H7 (cell line): ENCODE measurements at regions not wholly inside any gene's neighbourhood (a gene's known extent, or its start where the extent isn't known, plus 50 kb on each side); places are given as distances from the start of the nearest gene placed in this dataset.

Source experiments
- DNase-seq: peaks from one replicate; pipeline ENCODE4 v3.0.0; 2012
- H3K27me3 ChIP-seq: 2 replicates; pipeline ENCODE4 v1.6.0; 2011; ENCODE audit warnings: mild to moderate bottlenecking, low read length; ENCODE audit not compliant: control insufficient read depth, insufficient read depth
- H3K36me3 ChIP-seq: replicated peaks from 2 replicates; pipeline ENCODE4 v1.5.1; 2011; ENCODE audit warnings: low read length; ENCODE audit not compliant: control insufficient read depth, insufficient read depth
- H3K4me3 ChIP-seq: 2 replicates; pipeline ENCODE4 v1.5.1; 2011; ENCODE audit warnings: low read depth, mild to moderate bottlenecking, control low read depth, low read length, moderate library complexity; ENCODE audit not compliant: insufficient read depth

DNA sequence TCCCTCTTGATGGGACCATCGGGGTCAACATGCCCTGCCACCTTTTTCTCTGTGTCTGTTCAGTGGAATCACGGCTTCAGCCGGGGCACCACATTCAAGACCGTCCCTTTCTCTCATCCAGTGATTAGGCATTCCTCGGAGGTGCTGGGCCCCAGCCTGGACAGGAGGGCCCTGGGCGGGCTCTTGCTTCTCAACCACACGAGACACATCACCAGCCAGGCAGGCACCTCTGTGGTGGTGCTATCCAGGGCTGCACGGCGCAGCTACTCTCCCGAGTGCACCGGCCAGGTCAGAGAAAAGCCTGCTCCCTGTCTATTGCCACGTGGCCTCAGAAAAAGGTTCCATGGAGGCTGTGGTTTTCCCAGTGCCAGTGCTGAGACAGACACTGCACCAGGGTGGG lies 255.2 kb upstream of the IRX1 start:
- no peaks in the 10 kb centered on the region for H3K36me3 ChIP-seq
- no peak overlapping the region for H3K4me3 ChIP-seq
- H3K27me3 ChIP-seq: no peaks in the 10 kb centered on the region
- DNase-seq: no peak

DNA sequence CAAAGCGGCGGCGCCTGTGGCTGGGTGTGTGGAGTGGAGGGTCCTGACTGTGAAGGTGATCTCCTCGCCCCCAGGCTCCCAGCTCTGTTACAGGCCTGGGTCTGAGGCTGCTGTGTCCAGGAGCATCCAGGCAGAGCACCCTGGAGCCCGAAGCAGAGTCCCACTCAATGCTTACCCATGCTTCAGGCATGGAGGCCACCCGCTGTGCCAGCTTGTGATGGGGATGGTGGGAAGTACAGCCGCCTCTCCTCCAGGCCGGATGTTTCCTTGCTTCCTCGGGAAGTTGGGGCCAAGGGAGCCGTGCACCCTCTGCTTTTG lies 255.9 kb upstream of the IRX1 start:
- H3K27me3 ChIP-seq: no peaks in the 10 kb centered on the region
- no peaks in the 10 kb centered on the region for H3K36me3 ChIP-seq
- DNase-seq: no peak
- no peak overlapping the region for H3K4me3 ChIP-seq

DNA sequence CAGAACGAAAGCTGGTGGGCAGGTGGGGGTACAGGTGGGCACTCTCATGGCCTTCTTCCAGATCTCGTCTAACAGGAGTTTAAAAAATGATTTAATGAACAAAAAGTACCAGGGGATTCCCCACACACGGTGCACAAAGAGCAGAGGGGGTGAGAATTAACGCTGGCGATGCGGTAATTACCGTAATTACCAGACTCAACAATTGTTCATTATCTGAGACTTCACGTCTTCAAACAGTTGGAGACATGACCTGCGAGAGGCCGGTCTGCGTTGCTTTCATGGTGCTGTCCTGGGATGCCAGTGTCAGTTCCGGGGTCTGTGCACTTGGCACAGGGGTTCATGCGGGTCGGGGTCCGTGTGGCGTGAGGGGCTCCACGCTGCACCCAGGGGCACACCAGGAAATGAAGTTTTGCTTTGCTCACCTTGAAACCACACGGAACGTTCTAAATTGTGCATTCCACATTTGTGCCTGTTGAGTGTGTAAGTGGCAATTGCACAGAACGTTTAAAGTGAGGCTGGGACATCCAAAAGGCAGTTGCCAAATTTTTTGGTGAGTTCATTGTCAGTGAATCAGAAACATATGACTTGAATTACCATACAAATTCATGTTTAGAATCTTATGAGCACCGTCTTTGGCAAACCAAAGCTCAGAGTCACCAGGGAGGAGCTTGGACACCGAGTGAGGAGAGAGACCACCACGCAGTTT lies 256.4 kb upstream of the IRX1 start:
- DNase-seq: no peak
- Histone ChIP-seq H3K4me3 (no peak overlapping the region), H3K27me3 (no peaks in the 10 kb centered on the region), H3K36me3 (no peaks in the 10 kb centered on the region)

DNA sequence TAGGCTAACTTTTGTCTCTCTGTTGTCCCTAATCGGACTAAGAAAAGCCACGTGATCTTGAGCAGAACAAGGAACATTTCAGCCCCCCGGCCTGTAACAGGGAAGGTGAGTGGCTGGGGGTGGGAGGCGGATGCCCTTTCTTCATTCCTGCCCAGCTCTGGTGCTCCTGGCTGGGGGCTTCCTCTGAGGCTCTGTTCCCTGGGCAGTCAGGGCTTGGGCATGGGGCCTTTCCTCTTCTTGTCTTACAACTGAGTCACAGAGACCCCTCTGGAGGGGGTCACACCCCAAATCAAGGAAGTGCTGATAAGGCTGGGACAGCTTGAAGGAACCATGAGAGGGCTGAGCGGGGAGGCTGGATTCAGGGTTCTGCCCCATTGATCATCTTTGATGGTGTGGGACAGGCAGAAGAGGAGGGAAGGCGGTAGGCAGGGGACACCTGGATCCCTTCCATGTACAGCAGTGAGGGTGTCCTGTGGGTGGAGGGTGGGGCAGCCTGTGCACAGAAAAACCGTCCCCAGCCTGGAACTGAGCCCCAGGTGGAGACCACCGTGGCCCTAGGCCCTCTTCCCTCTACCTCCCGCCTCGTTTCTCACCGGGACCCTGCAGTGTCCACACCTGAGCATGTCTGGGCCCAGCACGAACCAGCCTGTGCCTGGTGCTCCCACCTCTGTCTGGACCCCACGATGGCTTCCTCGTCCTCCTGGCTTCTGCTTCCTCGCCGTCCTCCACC lies 257.7 kb upstream of the IRX1 start:
- Histone ChIP-seq H3K27me3 (no peaks in the 10 kb centered on the region), H3K4me3 (no peak overlapping the region), H3K36me3 (no peaks in the 10 kb centered on the region)
- DNase-seq: no peak

DNA sequence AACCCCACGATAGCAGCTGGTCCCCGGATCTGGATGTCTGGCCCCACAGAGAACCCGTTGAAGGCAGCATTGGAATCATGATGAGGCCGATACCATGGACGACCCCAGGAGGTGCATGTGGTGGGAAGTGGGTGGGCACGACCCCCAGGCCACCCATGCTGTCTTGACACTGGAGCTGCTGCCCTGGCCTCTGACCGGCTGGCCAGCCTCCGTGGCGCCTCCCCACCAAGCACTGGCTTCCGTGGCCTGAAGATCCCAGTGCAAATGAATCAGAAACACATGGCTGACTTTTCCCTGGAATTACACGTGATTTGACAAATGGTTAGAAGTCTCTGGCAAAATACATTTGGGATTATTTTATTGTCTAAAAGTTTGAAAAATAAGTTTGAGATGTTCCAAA lies 259.0 kb upstream of the IRX1 start:
- no peaks in the 10 kb centered on the region for H3K27me3 ChIP-seq
- no peaks in the 10 kb centered on the region for H3K36me3 ChIP-seq
- no peak for DNase-seq
- H3K4me3 ChIP-seq: no peak overlapping the region

DNA sequence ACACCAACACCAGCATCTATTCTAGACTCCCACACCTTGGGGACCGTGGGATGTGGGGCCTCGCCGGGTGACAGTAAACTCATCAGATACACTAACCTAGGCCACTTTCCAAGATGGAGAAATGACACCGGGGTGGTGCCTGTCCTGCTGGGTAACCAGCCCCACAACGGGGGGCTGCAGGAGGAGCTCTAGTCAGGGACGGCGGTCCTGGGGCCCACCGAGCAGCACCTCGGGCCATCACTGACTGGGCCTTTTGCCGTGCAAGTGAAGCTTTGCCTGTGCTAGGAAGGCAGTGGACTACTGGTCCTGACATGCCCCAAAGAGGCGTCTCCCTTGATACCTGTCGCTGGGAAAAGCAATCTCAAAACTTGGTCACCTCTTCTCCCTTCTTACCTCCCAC lies 260.3 kb upstream of the IRX1 start:
- Histone ChIP-seq H3K36me3 (no peaks in the 10 kb centered on the region), H3K27me3 (no peaks in the 10 kb centered on the region), H3K4me3 (no peak overlapping the region)
- DNase-seq: no peak

DNA sequence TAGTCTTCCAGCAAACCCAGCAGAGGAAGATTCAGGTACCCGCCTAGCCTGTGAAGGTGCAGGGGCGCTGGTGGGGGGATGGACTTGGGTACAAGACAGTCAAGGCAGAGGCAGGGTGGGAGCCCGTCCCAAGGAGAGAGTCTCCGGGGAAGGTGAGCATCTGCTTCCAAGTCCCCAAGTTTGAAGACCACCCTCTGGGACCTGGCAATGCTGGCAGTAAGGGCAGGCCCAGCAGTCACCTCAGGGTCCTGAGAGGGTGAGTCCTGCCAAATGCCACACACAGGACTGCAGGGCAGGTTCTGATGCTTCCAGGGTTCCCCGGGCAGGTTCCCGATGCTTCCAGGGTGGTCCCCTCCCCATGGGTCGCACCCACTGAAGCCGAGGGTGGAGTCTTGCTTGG lies 261.8 kb upstream of the IRX1 start:
- Histone ChIP-seq H3K27me3 (no peaks in the 10 kb centered on the region), H3K36me3 (no peaks in the 10 kb centered on the region)
- DNase-seq: no peak

DNA sequence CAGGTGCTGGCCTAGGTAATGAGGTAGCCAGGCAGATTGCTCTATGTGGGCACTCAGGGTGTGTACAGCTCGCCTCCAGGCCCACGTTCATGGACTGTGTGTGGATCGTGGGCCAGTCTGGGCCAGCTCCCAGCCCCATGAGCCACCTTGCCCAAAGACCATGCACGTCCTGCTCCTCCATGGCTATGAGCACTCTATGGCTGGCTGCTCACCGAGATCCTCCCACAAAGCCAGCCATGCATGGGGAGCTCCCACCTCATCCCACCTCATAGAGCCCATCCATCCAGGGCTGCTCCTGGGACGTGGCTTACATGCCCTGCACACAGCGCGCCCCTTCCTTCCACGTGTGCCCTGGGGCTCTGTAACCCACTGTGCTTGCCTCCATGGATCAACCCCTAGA lies 262.5 kb upstream of the IRX1 start:
- no peak for DNase-seq
- no peaks in the 10 kb centered on the region for H3K27me3 ChIP-seq
- H3K4me3 ChIP-seq: no peak overlapping the region
- no peaks in the 10 kb centered on the region for H3K36me3 ChIP-seq

More for the DNA sequence above, 261.8 kb upstream of the IRX1 start:
- H3K4me3 ChIP-seq: no peak overlapping the region

DNA sequence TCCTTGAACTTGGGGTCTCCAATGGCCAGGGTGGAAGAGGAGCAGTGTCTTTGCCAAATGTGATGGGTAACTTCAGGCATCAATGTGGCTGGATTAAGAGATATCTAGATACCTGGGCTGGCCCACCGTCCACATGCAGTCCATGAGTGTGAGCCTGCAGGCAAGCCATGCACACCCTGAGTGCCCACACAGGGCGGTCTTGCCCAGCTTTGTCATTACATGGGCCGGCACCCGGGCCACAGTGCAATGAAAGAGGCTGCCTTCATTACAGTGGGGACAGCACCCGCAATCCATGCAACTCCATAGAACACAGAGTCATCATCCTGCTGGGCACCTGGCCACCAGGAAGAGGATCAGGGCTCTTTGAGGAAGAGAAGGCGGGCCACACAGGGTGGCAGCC lies 263.8 kb upstream of the IRX1 start:
- H3K36me3 ChIP-seq: no peaks in the 10 kb centered on the region
- DNase-seq: no peak

DNA sequence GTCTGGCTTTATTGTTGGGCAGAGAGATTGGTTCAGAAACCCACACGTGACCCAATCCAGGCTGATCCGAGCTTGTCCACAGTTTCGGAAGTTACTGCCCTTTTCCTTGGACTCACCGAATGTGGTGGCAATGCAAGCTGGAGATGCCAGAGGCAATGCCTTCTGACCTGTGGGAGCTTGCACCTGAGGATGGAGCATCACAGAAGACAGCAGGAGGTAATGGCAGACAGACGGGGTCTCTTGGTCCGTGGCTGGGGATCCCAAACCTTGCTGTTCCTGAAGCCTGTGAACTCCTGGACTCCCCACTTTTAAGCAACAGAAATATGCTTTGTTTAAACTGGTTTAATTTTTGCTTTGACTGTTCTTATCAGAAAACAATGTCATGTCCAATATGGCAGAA lies 265.2 kb upstream of the IRX1 start:
- DNase-seq: no peak
- Histone ChIP-seq H3K36me3 (no peaks in the 10 kb centered on the region), H3K4me3 (no peak overlapping the region), H3K27me3 (no peaks in the 10 kb centered on the region)

More for the DNA sequence above, 263.8 kb upstream of the IRX1 start:
- H3K27me3 ChIP-seq: no peaks in the 10 kb centered on the region
- no peak overlapping the region for H3K4me3 ChIP-seq

DNA sequence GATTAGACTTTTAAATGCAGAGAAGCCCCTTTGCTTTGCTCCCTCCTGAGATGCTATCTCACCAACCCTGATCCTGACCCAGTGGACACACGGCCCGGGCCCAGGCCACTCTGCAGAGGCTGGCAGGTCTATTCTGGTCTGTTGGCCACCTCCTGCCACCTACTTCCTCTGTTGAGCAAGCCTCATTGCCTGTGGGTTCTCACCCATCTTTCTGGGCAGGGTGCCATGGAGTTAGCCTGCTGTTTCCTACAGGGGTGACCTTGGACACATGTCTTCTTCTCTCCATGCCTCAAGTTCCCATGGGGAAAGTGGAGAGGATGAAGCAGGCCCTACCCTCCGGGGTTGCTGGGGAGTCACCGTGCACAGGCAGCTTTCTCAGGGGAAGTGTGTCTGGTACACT lies 266.2 kb upstream of the IRX1 start:
- Histone ChIP-seq H3K4me3 (no peak overlapping the region), H3K27me3 (no peaks in the 10 kb centered on the region), H3K36me3 (no peaks in the 10 kb centered on the region)
- DNase-seq: no peak

DNA sequence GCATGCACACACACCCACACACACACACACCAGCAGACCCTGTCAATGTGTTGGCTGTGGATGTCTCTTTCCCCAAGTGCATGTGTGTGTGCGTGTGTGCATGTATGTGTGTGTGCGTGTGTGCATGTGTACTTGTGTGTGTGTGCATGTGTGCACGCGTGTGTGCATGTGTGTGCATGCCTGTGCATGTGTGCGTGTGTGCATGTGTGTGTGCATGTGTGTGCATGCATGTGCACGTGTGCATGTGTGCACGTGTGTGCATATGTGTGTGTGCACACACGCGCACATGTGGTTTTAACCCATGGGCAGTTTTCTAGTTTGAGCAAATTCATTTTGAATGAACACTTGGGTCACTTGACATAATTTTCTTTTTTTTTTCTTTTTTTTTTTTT lies 268.8 kb upstream of the IRX1 start:
- Histone ChIP-seq H3K36me3 (no peaks in the 10 kb centered on the region), H3K27me3 (no peaks in the 10 kb centered on the region), H3K4me3 (no peak overlapping the region)
- DNase-seq: no peak

DNA sequence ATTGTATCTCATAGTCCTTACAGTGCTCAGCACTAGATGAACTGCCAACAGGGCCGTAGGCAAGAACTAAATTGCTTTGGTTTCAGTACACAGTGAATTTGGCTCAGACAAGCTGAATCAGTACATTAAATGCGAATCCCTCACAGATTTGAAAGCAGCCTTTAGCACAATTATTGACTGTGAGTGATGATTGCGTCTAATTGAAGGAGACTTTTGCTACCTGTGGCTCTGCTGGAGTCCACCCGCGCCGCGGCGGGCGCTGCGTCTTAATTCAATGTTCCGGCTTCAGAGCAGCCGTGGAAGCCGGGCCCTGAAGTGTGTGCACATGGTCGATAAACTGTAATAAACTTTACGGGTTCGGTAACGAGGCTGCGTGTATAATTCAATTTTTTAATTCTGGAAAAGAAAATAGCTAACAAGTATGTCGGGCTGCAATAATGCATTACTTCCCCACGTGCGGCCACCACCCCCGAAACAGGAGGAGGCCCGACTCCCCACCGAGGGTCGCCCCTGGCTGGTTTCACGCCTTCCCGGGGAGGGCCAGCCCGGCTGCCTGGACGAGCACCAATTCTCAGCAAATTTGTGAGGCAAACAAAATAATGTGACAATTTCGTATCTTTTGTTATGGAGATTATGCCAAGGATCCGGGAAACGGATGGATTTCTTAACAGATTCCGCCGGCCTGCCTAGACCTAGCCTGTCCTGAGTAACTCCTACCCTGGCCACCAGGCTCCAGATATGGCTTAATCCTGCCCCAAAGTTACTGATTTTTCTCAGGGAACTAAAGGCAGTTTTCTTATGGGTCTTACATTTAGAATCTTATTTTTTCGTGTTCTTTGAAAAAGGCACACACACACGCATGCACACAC lies 269.4 kb upstream of the IRX1 start:
- peak; percentile 66 for DNase-seq
- Histone ChIP-seq H3K36me3 (no peaks in the 10 kb centered on the region), H3K27me3 (no peaks in the 10 kb centered on the region), H3K4me3 (no peak overlapping the region)

DNA sequence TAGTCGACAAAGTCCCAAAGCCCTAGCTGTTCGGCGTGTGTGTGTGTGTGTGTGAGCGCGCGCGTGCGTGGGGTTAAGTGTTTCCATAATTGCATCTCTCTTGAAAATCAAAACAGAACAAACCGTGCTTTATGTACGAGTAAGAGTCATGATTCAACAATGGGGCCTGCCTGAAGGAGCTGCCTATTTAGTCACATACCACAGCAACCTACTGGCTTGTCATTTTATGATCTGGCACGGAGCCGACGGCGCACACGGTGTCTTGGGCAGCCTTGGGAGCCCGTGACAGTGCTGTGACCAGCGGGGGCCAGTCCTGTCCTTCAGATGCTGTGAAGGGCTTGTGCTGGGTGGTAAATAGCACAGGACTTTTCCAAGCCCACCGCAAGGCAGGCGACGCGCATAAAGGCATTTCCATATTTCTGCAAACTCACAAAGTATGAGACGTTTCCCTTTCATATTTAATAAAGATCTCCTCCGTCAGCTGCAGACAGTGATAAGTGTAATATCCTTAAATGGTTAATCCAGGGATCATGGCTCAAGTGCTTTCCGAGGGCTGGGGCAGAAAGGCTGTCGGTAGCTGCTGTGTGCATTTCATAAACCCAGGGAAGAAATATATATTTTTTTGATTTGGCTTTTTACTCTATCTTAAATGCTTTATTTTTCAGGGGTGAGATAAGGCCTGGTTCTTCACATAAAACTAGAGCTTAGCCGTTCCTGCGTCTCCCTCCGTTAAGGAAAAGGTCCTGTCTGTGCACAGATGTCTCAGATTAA lies 270.2 kb upstream of the IRX1 start:
- no peak for DNase-seq
- Histone ChIP-seq H3K36me3 (no peaks in the 10 kb centered on the region), H3K4me3 (no peak overlapping the region), H3K27me3 (no peaks in the 10 kb centered on the region)
